GM18858 (cell line): ENCODE measurements at regions not wholly inside any gene's neighbourhood (a gene's known extent, or its start where the extent isn't known, plus 50 kb on each side); places are given as distances from the start of the nearest gene placed in this dataset.
"Not testable (repeated sequence)": the region's sequence is repeated elsewhere in the genome, so short reads cannot be mapped to it uniquely, and the experiment has no call there.

Experiments used
- ATAC-seq: cut with Tn5 transposase; IDR thresholded peaks from one replicate; pipeline ENCODE4 v1.9.1; 2021; ENCODE audit not compliant: unreplicated experiment

DNA sequence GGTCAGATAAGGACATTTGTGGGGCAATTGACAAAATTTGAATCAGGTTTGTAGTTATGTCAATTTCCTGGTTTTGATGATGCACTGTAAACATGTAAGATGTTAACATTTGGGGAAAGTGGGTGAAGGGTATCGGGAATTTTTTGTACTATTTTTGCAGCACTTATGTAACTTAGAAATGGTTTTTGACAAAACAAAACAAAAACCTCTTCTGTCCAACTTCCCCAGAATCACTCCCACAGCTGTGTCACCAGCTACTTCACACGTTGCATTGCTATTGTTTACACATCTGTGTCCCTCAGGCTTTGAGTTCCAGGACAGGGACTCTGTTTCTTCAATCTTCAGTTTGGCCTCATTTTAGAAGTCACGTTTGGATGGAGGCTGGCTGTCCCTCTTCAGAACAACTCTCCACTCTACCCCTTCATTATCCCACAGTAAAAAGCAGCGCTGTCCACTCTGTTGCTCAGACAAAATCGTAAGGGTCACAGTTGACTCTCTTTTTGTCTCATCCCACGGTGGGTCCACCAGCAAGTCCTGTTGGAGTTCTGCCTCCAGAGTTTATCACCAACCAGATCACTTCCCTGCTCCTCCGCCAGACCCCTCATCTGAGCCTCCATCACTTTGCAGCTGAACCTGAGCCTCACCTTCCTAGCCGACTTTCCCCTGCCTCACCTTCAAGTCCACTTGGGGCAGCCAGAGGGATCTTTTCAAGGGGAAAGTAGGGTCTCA lies 63.2 kb downstream of the NENF start:
- no peak for ATAC-seq

GRCh38 chr1:212496682-212497081 lies 64.0 kb downstream of the NENF start:
- ATAC-seq, result no peak

- ATAC-seq, result no peak
Observed at GRCh38 chr1:212497553-212497952, 64.8 kb downstream of the NENF start.

- no peak for ATAC-seq
Observed at GRCh38 chr1:212498283-212499040, 65.7 kb downstream of the NENF start.

- ATAC-seq, result no peak
Observed at GRCh38 chr1:212500351-212500750, 67.6 kb downstream of the NENF start.

GRCh38 chr1:212500983-212501382 lies 68.3 kb downstream of the NENF start:
- ATAC-seq, result no peak

GRCh38 chr1:212503714-212504113 lies 71.0 kb downstream of the NENF start:
- no peak for ATAC-seq

GRCh38 chr1:212504171-212504803 lies 71.6 kb downstream of the NENF start:
- ATAC-seq, result no peak

GRCh38 chr1:212506666-212507065 lies 73.9 kb downstream of the NENF start:
- no peak for ATAC-seq

GRCh38 chr1:212507369-212507768 lies 74.6 kb downstream of the NENF start:
- ATAC-seq, result no peak

DNA sequence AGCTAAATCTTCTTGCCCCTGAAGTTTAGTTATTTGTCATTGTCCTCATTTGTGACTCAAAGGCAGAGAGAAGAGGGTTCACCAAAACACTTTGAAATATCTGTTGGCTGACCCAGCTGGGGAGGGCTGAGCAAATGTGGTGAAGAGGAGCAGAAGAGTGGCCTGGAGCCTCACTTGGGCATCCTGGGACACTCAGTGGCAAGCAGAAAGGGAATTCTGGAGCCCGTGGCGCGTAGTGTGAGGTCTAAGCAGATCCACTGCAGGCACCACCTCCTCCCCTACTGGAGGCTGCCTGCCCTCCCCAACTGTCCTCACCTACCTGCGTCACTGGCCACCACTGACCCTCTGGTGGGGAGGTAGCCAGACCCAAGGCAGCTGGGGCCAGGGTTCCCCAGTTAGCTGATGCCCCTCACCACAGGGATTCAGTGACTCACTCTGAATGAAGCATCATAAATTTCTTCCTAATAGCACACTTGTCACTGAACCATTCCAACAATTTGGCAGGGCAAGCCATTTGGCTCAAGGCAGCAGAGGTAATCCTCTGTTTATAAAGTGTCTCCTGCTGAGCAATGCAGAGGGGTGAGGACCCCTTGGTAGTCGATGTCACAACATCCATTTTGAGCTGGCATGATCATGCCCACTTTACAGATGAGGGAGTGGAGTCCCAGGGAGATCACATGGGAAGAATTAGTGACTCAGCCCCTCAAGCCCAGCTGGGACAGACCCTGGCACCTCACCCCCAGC lies 80.3 kb downstream of the NENF start:
- no peak for ATAC-seq

DNA sequence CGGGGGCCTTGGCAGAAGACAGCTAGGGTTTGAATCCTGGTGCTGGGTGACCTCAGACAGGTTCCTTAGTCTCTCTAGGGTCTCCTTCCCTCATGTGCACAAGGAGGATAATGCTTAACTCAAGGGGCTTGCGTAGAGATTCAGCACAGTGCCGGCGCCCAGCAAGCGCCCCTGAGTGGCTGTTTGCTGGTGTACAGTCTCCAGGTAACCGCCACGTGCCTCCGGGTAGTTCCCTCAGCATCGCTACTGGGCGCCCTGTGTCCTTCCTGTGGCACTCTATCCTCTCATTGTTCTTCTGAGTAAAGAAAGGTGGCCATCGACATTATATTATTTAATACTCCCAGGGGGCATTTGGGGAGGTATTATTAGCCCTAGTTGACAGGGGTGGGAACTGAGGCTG lies 80.9 kb downstream of the NENF start:
- no peak for ATAC-seq

GRCh38 chr1:212514056-212514614 lies 81.4 kb downstream of the NENF start:
- ATAC-seq, result no peak

GRCh38 chr1:212514782-212515181 lies 82.1 kb downstream of the NENF start:
- ATAC-seq, result no peak

DNA sequence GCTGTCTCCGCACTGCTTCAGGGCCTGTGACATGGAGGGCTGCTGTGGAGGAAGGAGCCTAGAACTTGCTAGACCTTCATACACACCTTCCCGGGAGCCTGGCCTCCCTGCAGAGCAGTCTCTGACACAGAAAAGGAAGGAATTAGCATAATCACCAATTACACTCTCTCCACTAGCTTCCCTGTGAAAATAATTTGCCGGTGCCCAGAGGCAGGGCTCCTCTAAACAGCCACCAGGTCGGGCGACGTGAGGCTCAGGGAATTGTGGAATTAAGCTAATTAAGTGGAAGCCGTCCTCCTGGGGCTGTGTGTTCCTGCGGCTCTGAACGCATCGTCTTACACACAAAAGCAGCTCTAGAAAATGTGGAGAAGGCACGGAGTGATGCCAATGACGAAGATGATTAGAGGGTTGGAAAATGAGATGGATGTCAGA lies 82.6 kb downstream of the NENF start:
- no peak for ATAC-seq

DNA sequence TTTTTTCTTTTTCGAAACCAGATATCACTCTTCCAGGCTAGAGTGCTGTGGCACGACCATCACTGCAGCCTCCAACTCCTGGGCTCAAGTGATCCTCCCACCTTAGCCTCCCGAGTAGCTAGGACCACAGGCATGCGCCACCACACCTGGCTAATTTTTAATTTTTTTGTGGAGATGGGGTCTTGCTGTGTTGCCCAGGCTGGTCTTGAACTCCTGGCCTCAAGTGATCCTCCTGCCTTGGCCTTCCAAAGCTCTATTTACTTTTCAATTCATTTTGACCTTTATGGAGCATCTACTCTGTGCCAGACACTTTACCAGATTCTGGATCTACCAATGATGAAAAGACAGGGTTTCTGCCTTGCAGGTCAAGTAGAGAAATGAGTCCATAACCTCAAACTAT lies 83.3 kb downstream of the NENF start:
- not testable (repeated sequence) for ATAC-seq

GRCh38 chr1:212518188-212519054 lies 85.7 kb downstream of the NENF start:
- ATAC-seq, result no peak

GRCh38 chr1:212519131-212519530 lies 86.4 kb downstream of the NENF start:
- ATAC-seq, result no peak

- no peak for ATAC-seq
Observed at GRCh38 chr1:212520299-212520698, 87.6 kb downstream of the NENF start.

GRCh38 chr1:212520746-212521145 lies 87.8 kb upstream of the ATF3 start:
- ATAC-seq, result no peak
